GM18867 (cell line): ENCODE measurements at regions not wholly inside any gene's neighbourhood (a gene's known extent, or its start where the extent isn't known, plus 50 kb on each side); places are given as distances from the start of the nearest gene placed in this dataset.
"Not testable (repeated sequence)": the region's sequence is repeated elsewhere in the genome, so short reads cannot be mapped to it uniquely, and the experiment has no call there.

Experiments used
- ATAC-seq: cut with Tn5 transposase; IDR thresholded peaks from one replicate; pipeline ENCODE4 v1.9.1; 2021; ENCODE audit warnings: mild to moderate bottlenecking, moderate library complexity; ENCODE audit not compliant: unreplicated experiment

DNA sequence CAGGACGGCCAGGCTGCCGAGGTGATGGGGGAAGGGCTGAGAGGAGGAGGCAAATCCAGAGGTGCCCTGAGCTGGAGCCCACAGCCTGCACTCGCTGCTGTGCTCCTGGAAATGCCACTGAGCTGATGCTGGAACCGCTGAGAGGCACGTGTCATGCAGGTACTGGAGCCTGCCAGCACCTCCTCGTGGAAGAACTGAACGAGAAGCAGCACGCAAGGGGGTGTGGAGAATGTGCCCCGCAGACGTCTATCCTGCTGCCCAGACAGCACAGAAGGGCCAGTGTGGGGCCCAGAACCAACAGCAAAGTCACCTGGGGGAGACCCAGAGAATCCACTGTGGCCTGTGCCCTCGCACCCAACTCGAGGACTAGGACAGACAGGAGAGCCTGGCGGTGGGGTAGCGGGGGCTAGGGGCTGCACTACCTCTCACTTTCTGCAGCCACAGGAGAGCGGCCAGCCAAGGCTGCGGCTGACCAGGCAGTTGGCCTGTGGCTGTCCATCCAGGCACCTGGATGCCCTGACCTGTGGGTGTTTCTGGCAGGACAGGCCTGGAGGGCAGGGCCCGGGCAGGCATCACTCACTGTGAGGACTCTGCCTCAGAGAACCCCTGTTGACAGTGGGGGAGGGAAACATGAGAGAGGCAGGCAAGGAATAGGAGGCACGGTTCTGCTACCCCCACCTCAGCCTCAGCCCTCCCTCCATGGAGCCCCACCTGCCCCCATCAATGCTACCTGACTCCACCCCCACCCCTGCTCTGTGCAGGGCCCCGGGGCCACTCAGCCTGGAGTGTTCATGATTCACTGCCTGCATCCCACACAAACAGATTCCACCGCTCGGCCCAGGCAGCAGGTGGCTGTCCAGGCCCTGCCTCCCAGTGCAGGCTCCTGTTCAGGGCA lies 213.1 kb downstream of the TBC1D2B start:
- ATAC-seq: no peak

DNA sequence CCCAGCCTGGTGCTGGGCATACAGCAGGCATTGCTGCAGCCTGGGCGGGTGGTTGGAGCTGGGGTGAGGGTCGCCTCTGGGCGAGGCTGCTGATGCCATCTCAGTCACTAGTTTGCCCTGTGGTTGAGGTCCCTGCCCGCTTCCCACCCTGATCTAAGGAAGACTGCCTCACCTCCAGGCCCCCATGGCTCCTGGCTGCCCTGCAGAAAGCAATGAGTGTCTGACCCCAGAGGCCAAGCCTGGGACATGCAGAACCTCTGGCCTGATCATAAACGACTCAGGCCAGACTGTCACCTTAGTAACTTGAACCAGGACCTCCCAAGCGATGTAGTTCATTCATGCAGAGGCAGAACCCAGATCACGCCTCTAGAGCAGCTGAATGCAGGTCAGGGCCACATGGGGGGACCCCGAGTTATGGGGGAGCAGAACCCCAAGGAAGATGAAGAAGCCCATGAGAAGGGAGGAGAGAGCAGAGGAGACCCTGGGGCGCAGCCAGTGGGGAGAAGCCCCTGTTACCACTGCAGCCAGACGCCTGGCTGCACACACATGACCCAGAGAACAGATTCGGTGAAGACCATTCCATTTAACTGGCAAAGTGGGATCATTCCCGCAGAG lies 213.9 kb downstream of the TBC1D2B start:
- no peak for ATAC-seq

DNA sequence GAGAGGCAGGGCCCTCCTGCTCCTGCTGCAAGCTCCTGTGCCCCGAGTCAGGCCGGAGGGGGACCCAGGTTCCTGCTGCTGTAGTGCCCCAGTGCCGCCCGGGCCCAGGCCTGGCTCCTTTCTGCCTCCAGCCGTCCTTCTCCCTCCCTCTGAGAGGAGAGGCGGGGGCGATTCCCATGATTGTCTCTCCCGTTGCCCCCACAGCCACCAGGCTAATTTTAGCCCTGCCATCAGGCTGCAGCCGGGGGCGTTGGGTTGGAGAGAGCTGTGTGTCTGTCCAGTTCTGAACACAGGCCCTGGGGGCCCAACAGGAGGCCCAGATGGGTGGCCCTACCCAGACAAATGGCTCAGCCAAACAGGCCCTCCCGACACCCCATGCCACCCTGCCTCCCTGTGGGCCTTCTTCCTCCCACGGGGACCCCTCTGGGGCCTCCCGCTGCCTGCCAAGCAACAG lies 214.8 kb downstream of the TBC1D2B start:
- ATAC-seq: no peak

DNA sequence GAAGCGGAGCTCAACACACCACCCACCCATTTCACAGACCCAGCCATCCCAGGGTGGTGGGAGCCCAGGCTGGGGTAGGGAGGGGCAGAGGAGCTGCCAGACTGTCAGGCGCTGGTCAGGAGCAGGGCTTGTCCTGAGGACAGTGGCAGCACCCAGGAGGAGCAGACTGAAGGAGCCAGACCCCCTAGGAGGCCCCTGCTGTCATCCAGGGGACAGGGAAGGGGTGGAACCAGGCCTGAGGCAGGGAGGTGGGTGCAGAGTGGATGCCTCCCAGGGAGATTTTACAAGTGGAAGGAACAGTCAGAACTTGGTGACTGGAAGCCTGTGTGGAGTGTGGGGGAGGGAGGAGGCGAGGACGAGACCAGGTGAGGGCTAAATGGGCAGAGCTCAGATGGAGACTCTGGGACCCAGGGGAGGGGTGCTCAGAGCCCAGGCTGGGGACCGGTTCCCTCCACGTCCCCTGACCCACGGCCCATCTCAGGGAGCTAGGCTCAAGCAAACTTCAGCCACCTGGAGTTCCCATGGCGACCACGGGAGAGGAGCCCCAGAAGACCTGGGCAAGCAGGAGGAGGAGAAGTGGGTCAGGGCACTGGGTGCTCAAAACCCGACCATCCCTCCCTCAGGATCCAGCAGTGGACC lies 215.4 kb downstream of the TBC1D2B start:
- ATAC-seq: not testable (repeated sequence)

DNA sequence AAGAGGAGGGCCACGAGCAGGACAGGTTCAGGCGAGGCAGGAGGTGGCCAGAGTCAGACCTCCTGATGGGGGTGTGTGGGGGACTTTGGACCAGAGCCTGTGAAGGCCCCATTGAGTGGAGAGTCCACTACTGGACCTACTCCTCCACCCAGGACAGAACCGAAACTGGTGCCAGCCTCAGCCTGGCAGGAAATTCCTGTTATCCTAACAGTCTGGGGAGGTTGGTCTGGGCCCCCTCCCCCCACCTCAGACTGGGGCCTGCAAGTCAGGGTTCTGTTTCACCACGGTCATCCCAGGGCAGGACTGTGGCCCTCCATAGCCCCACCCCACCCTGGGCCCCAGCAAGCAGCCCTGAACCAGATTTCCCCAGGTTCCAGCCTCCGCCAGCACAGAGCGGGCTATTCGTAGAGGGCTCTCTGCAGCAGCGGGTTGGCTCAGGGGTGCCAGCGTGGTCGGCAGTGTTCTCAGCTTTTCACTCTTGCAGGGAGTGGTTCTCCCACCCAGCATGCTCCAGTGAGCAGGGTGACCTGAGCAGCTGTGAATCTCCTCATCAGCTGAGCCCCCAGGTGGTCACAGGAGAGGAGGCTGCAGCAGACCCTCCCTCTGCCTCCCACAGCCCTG lies 217.3 kb downstream of the TBC1D2B start:
- ATAC-seq: no peak

DNA sequence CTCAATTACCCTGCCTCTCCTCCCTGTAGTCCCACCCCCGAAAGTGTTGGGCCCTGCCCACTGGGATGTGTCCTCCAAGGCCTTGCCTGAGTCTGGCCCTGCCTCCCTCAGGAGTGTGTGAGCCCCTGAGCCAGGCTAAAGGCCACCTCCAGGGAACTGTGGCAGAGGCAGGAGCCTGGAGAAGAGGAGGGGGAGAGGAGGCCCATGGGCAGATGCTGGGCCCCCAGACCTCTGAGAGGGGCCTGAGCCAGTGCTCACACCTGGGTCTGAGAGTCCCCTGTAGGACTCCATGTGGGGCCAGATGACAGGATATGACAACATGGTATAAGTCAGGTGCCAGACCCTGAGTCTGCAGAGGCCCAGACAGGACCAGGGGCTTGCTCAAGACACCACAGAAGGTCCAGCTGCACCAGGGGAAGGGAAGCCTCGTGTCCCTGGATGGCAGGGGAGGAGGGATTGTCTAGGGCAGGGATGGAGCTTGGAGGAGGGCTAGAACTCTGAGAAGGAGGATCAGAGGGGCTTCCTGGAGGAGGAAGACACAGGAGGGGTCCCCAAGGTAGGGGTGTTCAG lies 217.9 kb downstream of the TBC1D2B start:
- ATAC-seq: no peak

DNA sequence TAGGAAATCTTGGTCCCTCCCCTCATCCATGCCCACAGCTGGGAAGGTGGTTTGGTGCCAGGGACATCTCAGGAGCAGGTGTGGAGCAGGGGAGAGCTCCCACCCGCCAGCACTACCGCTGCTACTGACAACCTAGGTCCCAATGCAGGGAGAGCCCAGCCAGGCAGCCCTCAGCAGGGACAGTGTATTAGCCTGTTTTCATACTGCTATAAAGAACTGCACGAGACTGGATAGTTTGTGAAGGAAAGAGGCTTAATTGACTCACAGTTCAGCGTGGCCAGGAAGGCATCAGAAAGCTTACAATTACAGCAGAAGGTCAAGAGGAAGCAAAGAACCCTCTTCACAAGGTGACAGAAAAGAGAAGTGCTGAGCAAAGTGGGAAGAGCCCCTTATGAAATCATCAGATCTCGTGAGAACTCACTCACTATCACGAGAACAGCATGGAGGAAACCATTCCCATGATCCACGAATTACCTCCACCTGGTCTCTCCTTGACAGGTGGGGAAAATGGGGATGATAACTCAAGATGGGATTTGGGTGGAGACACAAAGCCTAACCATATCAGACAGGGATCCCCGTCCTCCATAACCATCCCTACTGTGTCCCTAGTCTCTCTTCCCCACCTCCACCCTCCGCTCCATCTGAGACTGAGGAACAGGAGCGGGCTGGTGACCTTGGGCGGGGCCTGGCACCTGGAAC lies 218.6 kb downstream of the TBC1D2B start:
- no peak for ATAC-seq

DNA sequence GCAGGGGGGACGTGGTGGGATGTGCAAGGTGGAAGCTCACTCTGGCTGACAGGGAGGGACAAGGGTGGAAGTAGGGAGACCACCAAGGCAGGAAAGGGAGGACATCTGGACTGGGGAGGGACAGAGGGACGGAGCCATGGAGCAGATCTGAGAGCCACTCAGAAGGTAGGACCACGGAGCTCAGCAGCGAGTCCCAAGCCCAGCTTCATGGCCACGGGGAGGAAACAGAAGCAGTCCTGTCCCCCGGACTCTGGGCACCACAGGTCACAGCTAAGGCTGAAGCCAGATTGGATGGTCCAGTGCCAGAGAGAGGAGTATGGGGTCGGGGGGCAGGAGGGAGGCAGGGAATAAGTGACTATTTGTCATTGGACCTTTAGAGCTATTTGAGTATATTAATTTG lies 220.1 kb downstream of the TBC1D2B start:
- no peak for ATAC-seq

DNA sequence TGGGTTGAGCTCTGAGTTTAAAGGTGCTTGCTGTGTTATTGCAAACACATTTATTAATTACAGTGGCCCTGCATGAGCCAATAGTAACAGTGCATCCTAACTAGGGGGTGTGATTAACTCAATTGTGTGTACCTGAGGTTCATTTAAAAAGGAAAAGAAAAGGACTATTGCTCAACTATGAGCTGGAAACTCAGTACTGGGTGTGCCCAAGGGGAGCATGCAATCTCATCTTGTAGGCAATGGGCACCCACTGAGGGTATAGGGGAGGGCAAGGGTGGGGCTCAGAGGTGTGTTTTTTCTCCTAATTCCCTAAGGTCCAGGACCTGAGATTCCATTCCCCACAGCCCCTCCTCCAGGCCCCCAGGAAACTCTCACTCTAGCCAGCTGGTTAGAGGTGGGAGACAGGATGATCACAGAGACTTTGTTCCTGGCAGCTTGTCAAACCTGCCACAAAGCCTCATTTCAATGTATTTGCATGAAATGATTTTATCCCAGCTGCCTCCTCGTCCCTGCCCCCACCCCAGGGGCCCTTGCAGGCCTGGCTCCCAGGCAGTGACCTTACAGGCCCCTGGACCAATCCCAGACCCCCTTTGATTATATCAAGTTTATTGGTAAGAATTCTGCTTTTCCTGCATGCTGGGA lies 220.7 kb downstream of the TBC1D2B start:
- no peak for ATAC-seq

DNA sequence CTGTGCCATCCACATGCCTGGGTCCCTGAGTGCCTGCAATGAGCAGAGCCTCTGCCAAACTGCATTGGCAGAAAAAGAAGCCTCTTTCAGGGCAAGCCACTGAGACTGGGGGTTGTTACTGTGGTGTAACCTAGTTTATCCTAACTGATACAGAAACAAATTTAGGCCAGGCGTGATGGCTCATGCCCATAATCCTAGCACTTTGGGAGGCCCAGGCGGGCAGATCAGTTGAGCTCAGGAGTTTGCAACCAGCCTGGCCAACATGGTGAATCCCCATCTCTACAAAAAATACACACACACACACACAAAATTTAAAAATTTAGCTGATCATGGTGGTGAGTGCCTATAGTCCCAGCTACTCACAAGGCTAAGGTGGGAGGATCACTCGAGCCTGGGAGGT lies 221.6 kb downstream of the TBC1D2B start:
- ATAC-seq: no peak

DNA sequence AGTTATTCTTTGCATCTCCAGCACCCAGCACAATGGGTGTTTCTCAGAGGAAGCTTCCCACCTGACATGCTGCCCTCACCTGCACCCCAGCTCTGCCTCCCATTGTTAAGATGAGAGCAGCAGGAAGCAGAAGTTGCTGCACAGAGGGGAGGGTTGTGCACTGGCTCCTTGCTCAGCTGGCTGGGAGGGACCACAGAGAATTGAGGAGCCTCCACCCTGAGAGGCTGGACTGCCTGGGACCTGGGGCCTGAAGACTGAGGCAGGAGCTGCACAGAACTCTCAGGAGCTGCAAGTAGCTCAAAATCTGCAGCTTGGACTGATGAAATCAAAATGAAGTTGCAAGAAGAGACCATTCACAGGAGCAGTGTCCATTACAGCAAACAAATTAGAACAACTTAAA lies 222.3 kb upstream of the LINGO1 start:
- no peak for ATAC-seq

DNA sequence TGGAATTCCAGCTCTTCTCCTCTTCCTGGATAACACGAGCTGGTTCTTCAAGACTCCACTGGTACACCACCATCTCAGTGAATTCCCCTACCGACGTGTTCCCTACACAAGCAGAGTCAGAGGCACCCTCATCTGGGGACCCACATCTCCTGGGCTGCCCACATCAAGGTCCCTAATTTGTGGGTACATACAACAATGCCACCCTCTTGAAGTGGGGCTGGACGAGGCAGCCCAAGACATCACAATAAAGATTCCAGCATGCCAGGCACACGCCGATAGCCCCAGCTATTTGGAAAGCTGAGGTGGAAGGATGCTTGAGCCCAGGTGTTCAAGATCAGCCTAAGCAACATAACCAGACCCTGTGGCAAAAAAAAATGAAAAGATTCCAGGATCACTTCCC lies 221.2 kb upstream of the LINGO1 start:
- no peak for ATAC-seq

DNA sequence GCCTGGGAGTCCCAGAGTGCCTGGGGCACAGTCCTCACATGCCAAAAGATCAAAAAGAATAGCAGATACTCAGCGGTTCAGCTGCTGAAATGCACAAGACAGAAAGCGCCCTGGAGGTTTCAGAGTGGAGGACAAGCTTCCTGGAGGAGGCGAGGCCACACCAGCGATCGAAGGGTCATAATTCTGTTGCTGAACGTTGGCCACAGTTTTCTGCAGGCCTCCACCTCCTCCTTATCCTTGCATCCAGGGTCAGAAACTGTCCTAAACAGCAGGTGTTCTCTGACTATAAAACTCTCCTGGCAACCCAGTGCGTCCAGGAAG lies 220.3 kb upstream of the LINGO1 start:
- ATAC-seq: no peak

DNA sequence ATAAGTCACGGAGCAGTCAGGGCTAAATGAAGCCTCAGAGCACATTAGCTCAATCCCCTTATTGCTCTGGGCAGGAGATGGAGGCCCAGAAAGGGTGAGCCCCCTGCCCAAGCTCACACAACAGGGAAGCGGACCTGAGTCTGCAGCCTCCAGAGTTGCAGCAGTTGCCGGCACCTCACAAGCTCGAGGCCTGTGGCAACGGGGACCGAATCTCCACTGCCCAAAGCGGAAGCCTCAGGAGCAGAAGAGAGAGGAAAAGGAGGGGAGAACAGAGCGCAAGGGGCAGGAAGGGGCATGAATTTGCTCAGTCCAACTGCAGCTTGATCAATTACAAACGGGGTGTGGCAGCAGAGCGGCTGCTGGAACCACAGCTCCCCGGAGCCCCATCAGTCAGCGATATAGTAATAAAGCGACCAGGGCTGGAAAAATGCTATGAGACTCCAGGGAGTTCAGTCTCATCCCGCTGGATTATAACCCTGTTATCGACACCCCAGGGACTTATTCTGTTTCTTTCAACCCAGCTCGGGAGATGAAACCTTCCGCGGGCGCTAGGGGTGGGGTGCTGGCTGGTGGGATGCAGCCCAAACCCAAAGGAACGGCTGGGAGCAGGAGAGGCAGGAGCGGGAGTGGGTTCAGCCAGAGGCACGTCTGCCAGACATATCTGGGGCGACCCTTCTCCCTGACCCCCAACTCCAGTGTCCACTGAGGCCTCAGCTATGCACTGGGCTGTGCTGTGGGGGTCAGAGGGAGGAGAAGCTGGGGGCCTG lies 219.7 kb upstream of the LINGO1 start:
- ATAC-seq: no peak

DNA sequence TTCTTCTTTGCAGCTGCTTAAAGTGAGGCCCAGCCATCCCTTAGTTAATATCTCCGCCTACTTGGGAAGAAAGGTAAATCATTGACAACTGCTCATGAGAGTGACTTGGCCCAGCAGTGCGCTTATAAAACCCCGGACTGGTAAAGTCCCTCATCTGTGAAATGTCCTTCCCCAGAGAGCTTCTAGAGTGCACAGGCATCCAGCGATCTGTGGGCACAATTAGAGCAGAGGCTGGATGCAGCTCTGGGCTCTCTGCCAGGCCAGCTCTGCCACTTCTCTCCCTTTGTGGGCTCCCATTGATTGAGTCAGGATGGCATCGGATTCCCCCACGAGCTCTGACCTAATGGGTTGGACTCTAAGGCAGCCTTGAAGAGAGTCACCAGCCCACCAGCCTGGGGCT lies 219.0 kb upstream of the LINGO1 start:
- no peak for ATAC-seq

DNA sequence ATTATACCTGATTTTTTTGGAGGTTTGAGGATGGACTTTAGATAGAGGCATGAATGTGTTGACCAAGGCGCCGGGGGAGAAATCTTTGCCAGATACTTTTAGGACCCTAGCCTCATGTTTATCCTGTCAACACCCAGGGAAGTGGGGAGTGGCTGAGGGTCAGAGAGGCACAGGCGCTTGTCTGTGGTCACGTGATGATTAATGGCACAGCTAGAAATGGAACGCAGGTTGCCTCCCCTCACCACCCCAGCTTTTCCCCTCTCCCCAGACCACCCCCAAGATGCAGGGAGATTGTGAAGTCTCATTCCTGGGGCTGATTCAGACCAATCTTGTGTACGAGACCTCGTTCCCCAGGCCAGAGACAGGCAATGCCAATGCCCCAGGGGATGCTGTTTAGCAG lies 218.4 kb upstream of the LINGO1 start:
- no peak for ATAC-seq

DNA sequence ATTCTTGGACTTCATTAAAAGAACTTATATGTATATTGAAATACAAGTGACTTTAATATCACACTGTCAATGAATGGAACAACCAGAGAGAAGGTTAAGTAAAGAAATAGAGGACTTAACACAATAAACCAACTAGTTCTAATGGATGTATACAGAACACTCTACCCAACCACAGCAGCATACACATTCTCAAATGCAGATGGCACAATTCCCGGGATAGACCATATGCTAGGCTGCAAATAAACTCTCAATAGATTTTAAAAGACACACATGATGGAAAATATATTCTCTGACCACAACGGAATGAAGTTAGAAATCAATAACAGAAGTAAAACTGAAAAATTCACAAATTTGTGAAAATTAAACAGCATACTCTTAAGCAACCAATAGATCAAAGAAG lies 214.3 kb upstream of the LINGO1 start:
- no peak for ATAC-seq

DNA sequence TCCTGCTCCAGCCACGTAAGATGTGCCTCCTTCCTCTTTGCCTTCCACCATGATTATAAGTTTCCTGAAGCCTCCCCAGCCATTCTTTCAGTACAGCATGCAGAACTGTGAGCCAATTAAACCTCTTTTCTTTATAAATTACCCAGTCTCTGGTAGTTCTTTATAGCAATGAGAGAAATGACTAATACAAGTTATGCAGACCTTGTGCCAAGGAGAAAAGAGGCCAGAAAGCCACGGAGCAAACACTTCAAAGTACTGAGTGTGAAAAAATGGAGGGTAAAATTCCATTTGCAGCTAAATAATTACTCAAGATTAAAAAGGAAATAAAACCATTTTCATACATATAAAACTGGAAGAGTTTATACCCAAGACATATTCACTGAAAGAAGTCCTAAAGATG lies 213.6 kb upstream of the LINGO1 start:
- no peak for ATAC-seq

DNA sequence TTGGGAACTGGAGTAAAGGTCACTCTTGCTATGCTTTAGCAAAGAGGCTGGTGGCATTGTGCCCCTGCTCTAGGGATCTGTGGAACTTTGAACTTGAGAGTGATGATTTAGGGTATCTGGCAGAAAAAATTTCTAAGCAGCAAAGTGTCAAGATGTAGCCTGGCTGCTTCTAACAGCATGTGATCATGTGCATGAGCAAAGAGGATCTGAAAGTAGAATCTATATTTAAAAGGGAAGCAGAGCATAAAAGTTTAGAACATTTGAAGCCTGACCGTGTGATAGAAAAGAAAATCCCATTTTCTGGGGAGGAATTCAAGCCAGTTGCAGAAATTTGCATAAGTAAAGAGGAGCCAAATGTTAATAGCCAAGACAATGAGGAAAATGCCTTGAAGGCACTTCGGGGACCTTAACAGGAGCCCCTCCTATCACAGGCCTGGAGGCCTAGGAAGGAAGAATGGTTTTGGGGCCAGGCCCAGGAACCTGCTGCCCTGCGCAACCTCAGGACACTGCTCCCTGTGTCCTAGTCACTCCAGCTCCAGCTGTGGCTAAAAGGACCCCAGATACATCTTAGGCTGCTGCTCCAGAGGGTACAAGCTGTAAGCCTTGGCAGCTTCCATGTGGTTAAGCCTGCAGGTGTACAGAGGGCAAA lies 212.2 kb upstream of the LINGO1 start:
- ATAC-seq: no peak
